ENCODE measurements at regions not wholly inside any gene's neighbourhood (a gene's known extent, or its start where the extent isn't known, plus 50 kb on each side); places are given as distances from the start of the nearest gene placed in this dataset.

DNA sequence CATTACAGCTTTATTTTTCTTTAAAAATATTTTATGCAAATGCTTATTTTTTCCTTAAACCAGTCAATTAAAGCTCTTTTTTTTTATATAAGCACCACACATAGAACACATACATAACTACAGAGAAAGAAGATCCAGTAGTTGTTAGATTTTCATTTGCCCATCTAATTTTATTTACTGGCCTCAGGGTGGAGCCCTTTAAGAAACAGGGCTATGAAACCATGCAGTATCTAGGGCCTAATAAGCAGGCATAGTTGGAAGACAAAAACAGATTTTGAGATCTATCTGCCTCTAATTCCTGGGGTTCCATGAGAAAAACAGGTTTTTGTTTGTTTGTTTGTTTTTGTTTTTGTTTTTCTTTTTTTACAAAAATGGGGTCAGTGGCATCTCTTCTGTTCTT lies 120.6 kb downstream of the BCHE start:
- Histone ChIP-seq H3K4me3 (no peak overlapping the region), H3K27ac (no peak overlapping the region), H3K9me3 (no peaks in the 10 kb centered on the region), H3K4me1 (no peaks in the 10 kb centered on the region), H3K36me3 (no peaks in the 10 kb centered on the region), H3K27me3 (no peaks in the 10 kb centered on the region)
- intact Hi-C loops (cut with DNase I) = no loop called here
- ATAC-seq = no peak
- DNase-seq = no peak
- TF ChIP-seq, protein P1, sequence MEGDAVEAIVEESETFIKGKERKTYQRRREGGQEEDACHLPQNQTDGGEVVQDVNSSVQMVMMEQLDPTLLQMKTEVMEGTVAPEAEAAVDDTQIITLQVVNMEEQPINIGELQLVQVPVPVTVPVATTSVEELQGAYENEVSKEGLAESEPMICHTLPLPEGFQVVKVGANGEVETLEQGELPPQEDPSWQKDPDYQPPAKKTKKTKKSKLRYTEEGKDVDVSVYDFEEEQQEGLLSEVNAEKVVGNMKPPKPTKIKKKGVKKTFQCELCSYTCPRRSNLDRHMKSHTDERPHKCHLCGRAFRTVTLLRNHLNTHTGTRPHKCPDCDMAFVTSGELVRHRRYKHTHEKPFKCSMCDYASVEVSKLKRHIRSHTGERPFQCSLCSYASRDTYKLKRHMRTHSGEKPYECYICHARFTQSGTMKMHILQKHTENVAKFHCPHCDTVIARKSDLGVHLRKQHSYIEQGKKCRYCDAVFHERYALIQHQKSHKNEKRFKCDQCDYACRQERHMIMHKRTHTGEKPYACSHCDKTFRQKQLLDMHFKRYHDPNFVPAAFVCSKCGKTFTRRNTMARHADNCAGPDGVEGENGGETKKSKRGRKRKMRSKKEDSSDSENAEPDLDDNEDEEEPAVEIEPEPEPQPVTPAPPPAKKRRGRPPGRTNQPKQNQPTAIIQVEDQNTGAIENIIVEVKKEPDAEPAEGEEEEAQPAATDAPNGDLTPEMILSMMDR (IDR thresholded peaks at IDR 0.05) = no peak
- TF ChIP-seq POLR2A (IDR thresholded peaks at IDR 0.05) = no peak

DNA sequence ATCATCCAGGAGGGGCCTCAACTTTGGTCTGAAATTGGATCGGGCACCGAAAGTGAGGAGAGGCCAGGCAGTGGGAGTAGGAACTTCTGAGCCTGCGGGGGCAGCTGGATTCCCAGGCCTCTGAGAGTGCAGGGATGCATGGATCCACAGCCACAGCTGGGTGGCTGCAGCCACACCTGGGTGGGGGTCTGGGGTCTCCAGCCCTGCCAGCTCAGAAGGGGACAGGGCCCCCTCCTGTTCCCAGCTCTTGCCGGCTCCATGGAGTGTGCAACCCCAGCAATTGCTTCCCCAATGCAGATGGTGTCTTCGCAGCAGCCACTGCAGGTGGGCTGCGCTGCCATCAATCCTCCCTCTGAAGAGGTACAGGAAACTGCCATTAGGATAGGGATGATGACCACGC lies 123.7 kb downstream of the BCHE start:
- WGBS (ENCODE audit: insufficient coverage, low coverage, low lambda C conversion rate, missing lambda C conversion rate) = 90% methylated on average over 2 of the region's 7 CpGs
- no peak for DNase-seq

DNA sequence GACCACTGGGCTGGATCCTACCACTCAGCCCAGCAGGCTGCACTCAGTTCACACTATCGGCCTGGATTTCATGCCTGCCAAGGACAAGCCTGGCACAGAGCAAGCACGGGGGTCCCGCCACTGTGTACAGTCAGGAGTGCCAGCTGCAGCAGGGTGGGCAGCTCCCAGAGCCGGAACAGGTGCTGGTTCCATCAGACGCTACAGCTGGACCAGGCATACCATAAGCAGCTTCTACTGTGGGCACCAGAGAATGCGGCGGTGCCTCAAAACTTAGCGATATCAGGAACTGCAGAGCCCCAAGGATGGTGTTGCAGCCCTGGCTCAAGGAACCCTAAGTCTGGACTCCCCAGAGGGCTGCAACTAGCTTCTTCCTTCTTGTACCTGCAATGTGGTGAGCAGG lies 124.8 kb downstream of the BCHE start:
- WGBS (ENCODE audit: insufficient coverage, low coverage, low lambda C conversion rate, missing lambda C conversion rate) = 100% methylated on average over 1 of the region's 8 CpGs
- Histone ChIP-seq H3K9me3 (no peaks in the 10 kb centered on the region), H3K27ac (no peak overlapping the region), H3K4me3 (no peak overlapping the region), H3K4me1 (no peaks in the 10 kb centered on the region), H3K27me3 (no peaks in the 10 kb centered on the region), H3K36me3 (no peaks in the 10 kb centered on the region)
- DNase-seq (no peak), ATAC-seq (peak in 1 of 4 donors; percentile 33)
- TF ChIP-seq, protein P1 (IDR thresholded peaks at IDR 0.05) = no peak
- no peak for TF ChIP-seq POLR2A (IDR thresholded peaks at IDR 0.05)
- intact Hi-C loops (cut with DNase I) = no loop called here

More for the DNA sequence above, 123.7 kb downstream of the BCHE start:
- TF ChIP-seq, protein P1 (IDR thresholded peaks at IDR 0.05) = no peak
- TF ChIP-seq POLR2A (IDR thresholded peaks at IDR 0.05) = no peak
- no peak overlapping the region for H3K27ac ChIP-seq
- peak in 1 of 4 donors; percentile 23 for ATAC-seq
- H3K36me3 ChIP-seq = no peaks in the 10 kb centered on the region
- H3K4me3 ChIP-seq = no peak overlapping the region
- H3K4me1 ChIP-seq = no peaks in the 10 kb centered on the region
- no peaks in the 10 kb centered on the region for H3K27me3 ChIP-seq
- intact Hi-C loops (cut with DNase I) = no loop called here
- H3K9me3 ChIP-seq = no peaks in the 10 kb centered on the region

DNA sequence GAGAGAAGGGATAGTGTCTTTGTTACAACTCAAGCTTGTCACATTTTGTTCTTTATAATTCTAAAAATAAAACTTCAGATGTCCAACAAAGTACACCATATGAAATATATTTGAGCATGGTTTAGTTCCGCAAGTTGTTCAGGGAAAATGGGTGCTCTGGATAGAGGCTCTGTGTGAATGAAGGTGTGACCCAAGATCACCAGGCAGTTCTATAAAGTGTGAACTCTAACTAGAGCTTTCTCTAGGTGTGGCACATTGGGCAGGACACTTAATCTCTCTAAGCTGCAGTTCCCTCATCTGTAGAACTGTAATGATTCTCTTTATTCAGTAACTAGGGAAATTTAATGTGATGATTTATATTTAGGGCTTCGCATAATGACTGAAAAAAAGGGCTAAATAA lies 139.3 kb downstream of the BCHE start:
- Histone ChIP-seq H3K27ac (no peak overlapping the region), H3K36me3 (no peaks in the 10 kb centered on the region), H3K9me3 (no peaks in the 10 kb centered on the region), H3K4me3 (no peak overlapping the region), H3K27me3 (no peaks in the 10 kb centered on the region), H3K4me1 (no peaks in the 10 kb centered on the region)
- intact Hi-C loops (cut with DNase I) = no loop called here
- TF ChIP-seq POLR2A (IDR thresholded peaks at IDR 0.05) = no peak
- 92% methylated on average over 2 of the region's 2 CpGs for WGBS (ENCODE audit: insufficient coverage, low coverage, low lambda C conversion rate, missing lambda C conversion rate)
- DNase-seq (no peak), ATAC-seq (no peak)

DNA sequence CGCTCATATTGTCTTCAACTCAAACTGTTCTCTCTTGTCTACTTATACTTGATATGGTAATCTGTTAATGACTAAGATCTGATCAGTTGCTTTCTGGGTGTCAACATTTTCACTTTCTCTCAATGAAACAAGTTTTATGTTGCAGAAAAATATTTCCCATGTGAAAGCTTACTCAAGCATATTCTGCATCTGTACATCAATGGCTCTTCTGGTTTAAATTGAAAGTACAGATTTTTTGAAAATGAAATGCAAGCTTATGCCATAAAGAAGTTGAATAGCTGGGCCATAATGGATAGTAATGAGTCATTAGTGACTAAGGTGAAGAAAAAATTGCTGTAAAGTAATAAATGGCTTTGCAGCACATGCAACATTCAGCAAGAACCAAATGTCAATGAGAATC lies 140.7 kb downstream of the BCHE start:
- intact Hi-C loops (cut with DNase I) = no loop called here
- H3K4me1 ChIP-seq = no peaks in the 10 kb centered on the region
- 100% methylated on average over 1 of the region's 1 CpG for WGBS (ENCODE audit: insufficient coverage, low coverage, low lambda C conversion rate, missing lambda C conversion rate)
- H3K27me3 ChIP-seq = no peaks in the 10 kb centered on the region
- H3K27ac ChIP-seq = no peak overlapping the region
- DNase-seq = no peak
- no peaks in the 10 kb centered on the region for H3K9me3 ChIP-seq
- TF ChIP-seq, protein P1 (IDR thresholded peaks at IDR 0.05) = no peak
- no peak for TF ChIP-seq POLR2A (IDR thresholded peaks at IDR 0.05)
- H3K4me3 ChIP-seq = no peak overlapping the region
- H3K36me3 ChIP-seq = no peaks in the 10 kb centered on the region
- ATAC-seq = no peak

All from right lobe of liver (tissue), 6 donors.